Psoas muscle (tissue), 7 donors: ENCODE measurements at regions not wholly inside any gene's neighbourhood (a gene's known extent, or its start where the extent isn't known, plus 50 kb on each side); places are given as distances from the start of the nearest gene placed in this dataset.

ENCODE experiments used
- ATAC-seq, 4 donors: fragments of 200-7000 bp; cut with Tn5 transposase; one replicate each; pipeline ENCODE4 v1.9.1; 2020; ENCODE audit warnings: moderate library complexity in 3 of 4, mild to moderate bottlenecking in 2 of 4
- DNase-seq, 2 donors: peaks; one replicate each; pipeline ENCODE4 v3.0.0-alpha.2; 2020
- H3K27ac ChIP-seq: fragments of 200-600 bp; one replicate; pipeline ENCODE4 v1.8.0; 2022
- H3K27me3 ChIP-seq, 3 donors: fragments of 200-600 bp in 1 of 3; one replicate each; pipeline versions ENCODE4 v1.6.1 to v1.8.0; 2013 to 2022; ENCODE audit warnings: low read length in 2 of 3, mild to moderate bottlenecking in 2 of 3, moderate library complexity in 1 of 3; ENCODE audit not compliant: insufficient read depth in 3 of 3
- H3K36me3 ChIP-seq, 2 donors: fragments of 200-600 bp in 1 of 2; one replicate each; pipeline versions ENCODE4 v1.6.1 to v1.8.0; 2013 to 2022; ENCODE audit warnings: low read depth in 1 of 2, mild to moderate bottlenecking in 1 of 2, moderate library complexity in 1 of 2; ENCODE audit not compliant: insufficient read depth in 1 of 2
- H3K4me1 ChIP-seq: fragments of 200-600 bp; one replicate; pipeline ENCODE4 v1.8.0; 2022
- H3K4me3 ChIP-seq: fragments of 200-600 bp; one replicate; pipeline ENCODE4 v1.8.0; 2022; ENCODE audit warnings: mild to moderate bottlenecking
- H3K9me3 ChIP-seq: fragments of 200-600 bp; one replicate; pipeline ENCODE4 v1.8.0; 2022
- WGBS, 3 donors: extraction: QIAGEN DNeasy Blood & Tissue Kit; methylation state at CpG; one replicate each; pipeline versions ENCODE4 v1.1.6 to v1.1.7; 2013; 5-methylcytosine and 5-hydroxymethylcytosine counted together
- intact Hi-C, 2 donors: fragments of 100-400 bp; cut with DNase I; formaldehyde crosslinking; loops; one replicate each; pipeline versions ENCODE4 v1.11.0 to v1.14.2; 2022
- TF ChIP-seq, protein P1 (sequence below): fragments of 200-600 bp; IDR thresholded peaks from one replicate; pipeline ENCODE4 v1.8.0; 2022; ENCODE audit warnings: antibody characterized with exemption
- donor health status: healthy with polysubstance abuse.
- donor health status: DM: no; HTN: no; CAD: no; lungs with moderate emphysema.
- donor health status: Bipolar disorder and iron deficiency.
- donor health status: healthy.
- donor health status: DM: yes; HTN: yes; CAD: no.
- donor health status: DM: no; HTN: no; CAD: no.
- donor health status: DM: yes; HTN: yes; CAD: no.

DNA sequence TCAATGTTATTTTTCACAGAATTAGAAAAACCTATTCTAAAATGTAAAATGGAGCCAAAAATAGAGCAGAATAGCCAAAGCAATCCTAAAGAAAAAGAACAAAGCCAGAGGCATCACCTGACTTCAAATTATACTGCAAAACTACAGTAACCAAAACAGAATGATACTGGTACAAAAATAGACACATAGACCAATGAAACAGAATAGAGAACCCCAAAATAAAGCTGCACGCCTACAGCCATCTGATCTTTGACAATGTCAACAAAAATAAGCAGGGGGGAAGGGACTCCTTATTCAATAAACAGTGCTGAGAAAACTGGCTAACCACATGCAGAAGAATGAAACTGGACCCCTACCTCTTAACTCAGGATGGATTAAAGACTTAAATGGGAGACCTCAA lies 65.8 kb upstream of the PDE4D start:
- ATAC-seq (no peak), DNase-seq (no peak)
- Histone ChIP-seq H3K27ac (no peak overlapping the region), H3K27me3 (no peaks in the 10 kb centered on the region), H3K9me3 (no peaks in the 10 kb centered on the region), H3K4me1 (no peaks in the 10 kb centered on the region), H3K36me3 (no peaks in the 10 kb centered on the region), H3K4me3 (no peak overlapping the region)
- intact Hi-C loops: no loop called here
- 74 to 77% (median 74%) methylated on average over 1 of the region's 1 CpG for WGBS, 3 donors
- TF ChIP-seq, protein P1, sequence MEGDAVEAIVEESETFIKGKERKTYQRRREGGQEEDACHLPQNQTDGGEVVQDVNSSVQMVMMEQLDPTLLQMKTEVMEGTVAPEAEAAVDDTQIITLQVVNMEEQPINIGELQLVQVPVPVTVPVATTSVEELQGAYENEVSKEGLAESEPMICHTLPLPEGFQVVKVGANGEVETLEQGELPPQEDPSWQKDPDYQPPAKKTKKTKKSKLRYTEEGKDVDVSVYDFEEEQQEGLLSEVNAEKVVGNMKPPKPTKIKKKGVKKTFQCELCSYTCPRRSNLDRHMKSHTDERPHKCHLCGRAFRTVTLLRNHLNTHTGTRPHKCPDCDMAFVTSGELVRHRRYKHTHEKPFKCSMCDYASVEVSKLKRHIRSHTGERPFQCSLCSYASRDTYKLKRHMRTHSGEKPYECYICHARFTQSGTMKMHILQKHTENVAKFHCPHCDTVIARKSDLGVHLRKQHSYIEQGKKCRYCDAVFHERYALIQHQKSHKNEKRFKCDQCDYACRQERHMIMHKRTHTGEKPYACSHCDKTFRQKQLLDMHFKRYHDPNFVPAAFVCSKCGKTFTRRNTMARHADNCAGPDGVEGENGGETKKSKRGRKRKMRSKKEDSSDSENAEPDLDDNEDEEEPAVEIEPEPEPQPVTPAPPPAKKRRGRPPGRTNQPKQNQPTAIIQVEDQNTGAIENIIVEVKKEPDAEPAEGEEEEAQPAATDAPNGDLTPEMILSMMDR: no peak

DNA sequence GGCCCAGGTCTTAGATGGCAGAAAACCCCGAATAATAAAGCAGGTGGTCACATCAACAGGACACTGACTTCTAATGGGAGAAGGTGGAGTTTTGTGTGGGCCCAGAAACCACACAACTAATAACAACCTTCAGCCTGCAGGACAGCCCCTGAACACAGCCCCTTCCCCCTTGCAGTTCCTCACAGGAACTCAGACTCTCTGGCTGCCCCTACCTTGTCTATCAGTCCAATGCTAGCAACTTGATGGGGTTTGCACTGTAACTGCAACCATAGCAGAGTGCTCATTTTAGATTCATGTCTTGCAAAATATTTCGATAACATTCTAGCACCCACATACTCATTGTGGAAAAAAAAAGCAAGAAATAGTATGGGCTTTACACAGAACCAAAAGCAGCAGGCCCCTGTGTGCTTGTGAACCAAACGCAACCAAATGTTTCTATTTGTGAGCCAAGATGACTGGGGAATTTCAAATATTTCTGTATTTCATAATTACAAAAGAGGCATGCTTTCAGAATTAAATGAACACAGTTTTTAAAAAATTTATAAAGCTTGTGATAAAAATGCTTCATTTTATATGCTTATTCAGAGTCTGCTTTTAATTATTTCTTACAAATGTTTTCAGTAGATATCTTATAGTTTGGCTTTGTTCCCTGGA lies 62.7 kb upstream of the PDE4D start:
- DNase-seq (no peak), ATAC-seq (no peak)
- intact Hi-C loops: no loop called here
- Histone ChIP-seq H3K4me3 (no peak overlapping the region), H3K36me3 (no peaks in the 10 kb centered on the region), H3K27me3 (no peaks in the 10 kb centered on the region), H3K9me3 (no peaks in the 10 kb centered on the region), H3K4me1 (no peaks in the 10 kb centered on the region), H3K27ac (no peak overlapping the region)
- TF ChIP-seq, protein P1: no peak
- WGBS, 3 donors: 69 to 75% (median 74%) methylated on average over 3 of the region's 3 CpGs

DNA sequence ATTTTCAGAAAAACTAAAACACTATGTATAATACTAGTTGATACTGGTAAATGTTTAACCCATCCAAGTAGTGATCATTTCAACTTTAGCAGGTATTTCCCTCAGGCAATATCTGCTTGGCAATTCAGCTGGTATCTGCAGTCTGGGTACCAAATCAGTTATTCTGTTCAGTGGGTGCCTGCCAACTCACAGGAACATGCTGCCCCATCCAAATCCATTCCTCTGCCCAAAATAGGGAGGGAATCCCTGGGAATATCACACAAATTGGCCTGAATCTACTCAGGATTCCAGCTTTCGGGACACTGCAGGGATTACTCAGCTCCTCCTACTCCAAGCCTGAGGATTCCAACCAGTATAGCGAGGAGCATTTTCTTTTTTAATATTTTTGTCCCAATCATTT lies 61.7 kb upstream of the PDE4D start:
- Histone ChIP-seq H3K27me3 (no peaks in the 10 kb centered on the region), H3K36me3 (no peaks in the 10 kb centered on the region), H3K4me1 (no peaks in the 10 kb centered on the region), H3K4me3 (no peak overlapping the region), H3K27ac (no peak overlapping the region), H3K9me3 (no peaks in the 10 kb centered on the region)
- DNase-seq (no peak), ATAC-seq (no peak)
- intact Hi-C loops: no loop called here
- TF ChIP-seq, protein P1: no peak
- 43 to 60% (median 46%) methylated on average over 2 of the region's 2 CpGs for WGBS, 3 donors

DNA sequence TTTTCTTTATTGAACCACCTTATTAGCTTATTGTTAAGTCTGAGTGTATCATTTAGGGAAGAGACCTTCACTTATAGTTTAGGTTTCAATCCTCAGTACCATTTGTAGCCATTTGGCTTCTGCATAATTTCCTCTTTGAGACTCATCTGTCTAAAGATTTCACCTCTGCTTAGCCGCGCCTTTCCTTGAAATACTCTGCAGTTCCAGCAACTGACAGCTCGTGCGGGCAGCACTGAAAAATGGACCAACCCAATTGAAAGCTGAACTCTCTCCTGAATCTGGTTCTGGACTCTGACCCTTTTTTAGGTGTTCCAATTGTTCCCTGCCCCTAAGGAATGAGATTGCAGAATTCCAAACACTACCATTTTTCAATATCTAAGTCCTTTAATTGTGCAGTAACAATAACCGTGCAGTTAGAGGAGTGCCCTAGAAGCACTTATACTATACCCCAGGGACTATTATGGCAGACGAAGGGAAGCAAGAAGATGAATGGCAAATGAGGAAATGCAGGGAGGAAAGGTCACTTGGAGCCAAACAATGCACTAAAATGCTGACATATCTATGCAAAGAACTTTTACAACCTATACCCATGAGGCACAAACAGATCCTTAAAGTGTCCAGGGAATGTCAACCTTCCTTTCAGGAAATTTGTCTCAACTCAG lies 50.1 kb upstream of the PDE4D start:
- DNase-seq (no peak), ATAC-seq (no peak)
- Histone ChIP-seq H3K4me3 (no peak overlapping the region), H3K27ac (no peak overlapping the region), H3K36me3 (no peaks in the 10 kb centered on the region), H3K9me3 (no peaks in the 10 kb centered on the region), H3K4me1 (no peaks in the 10 kb centered on the region), H3K27me3 (peaks cover 0 to 2% (median 0%) of the 10 kb centered on the region in 3 donors)
- TF ChIP-seq, protein P1: no peak
- 53 to 55% (median 53%) methylated on average over 6 of the region's 6 CpGs for WGBS, 3 donors
- intact Hi-C loops: no loop called here
